Hematopoietic multipotent progenitor cell treated with erythropoietin and hydrocortisone succinate and interleukin-3 and kit ligand, for 6 days (in vitro differentiated cells): ENCODE measurements at regions not wholly inside any gene's neighbourhood (a gene's known extent, or its start where the extent isn't known, plus 50 kb on each side); places are given as distances from the start of the nearest gene placed in this dataset.
"Not testable (repeated sequence)": the region's sequence is repeated elsewhere in the genome, so short reads cannot be mapped to it uniquely, and the experiment has no call there.

ENCODE experiments used
- DNase-seq: peaks from one replicate; pipeline ENCODE4 v3.0.0-alpha.2; 2015

- no peak for DNase-seq
Observed at GRCh38 chr2:57373530-57373929, 673.1 kb upstream of the VRK2 start.

GRCh38 chr2:57376985-57377384 is 669.6 kb upstream of the VRK2 start:
- DNase-seq = peak; percentile 34

- no peak for DNase-seq
Observed at GRCh38 chr2:57386305-57386704, 660.3 kb upstream of the VRK2 start.

GRCh38 chr2:57396355-57397098 is 650.1 kb upstream of the VRK2 start:
- peak; percentile 54 for DNase-seq

GRCh38 chr2:57397550-57398360 is 648.9 kb upstream of the VRK2 start:
- no peak for DNase-seq

GRCh38 chr2:57399057-57399456 is 647.5 kb upstream of the VRK2 start:
- no peak for DNase-seq

GRCh38 chr2:57402096-57402495 is 644.5 kb upstream of the VRK2 start:
- DNase-seq = no peak

GRCh38 chr2:57402755-57403154 is 643.9 kb upstream of the VRK2 start:
- DNase-seq = no peak

- no peak for DNase-seq
Observed at GRCh38 chr2:57407772-57408201, 638.8 kb upstream of the VRK2 start.

- DNase-seq = no peak
Observed at GRCh38 chr2:57408587-57408986, 638.0 kb upstream of the VRK2 start.

- DNase-seq = no peak
Observed at GRCh38 chr2:57417007-57417406, 629.6 kb upstream of the VRK2 start.

- not testable (repeated sequence) for DNase-seq
Observed at GRCh38 chr2:57418859-57419346, 627.7 kb upstream of the VRK2 start.

- DNase-seq = peak; percentile 16
Observed at GRCh38 chr2:57429831-57430230, 616.8 kb upstream of the VRK2 start.

GRCh38 chr2:57432528-57432927 is 614.1 kb upstream of the VRK2 start:
- no peak for DNase-seq

GRCh38 chr2:57434441-57434840 is 612.2 kb upstream of the VRK2 start:
- no peak for DNase-seq

- DNase-seq = no peak
Observed at GRCh38 chr2:57434972-57435371, 611.6 kb upstream of the VRK2 start.

- no peak for DNase-seq
Observed at GRCh38 chr2:57437077-57437476, 609.5 kb upstream of the VRK2 start.

- no peak for DNase-seq
Observed at GRCh38 chr2:57440437-57440836, 606.2 kb upstream of the VRK2 start.

GRCh38 chr2:57443086-57443485 is 603.5 kb upstream of the VRK2 start:
- DNase-seq = no peak

GRCh38 chr2:57443973-57444521 is 602.6 kb upstream of the VRK2 start:
- DNase-seq = no peak

GRCh38 chr2:57444752-57445430 is 601.7 kb upstream of the VRK2 start:
- DNase-seq = no peak

GRCh38 chr2:57448816-57449215 is 597.8 kb upstream of the VRK2 start:
- no peak for DNase-seq

- DNase-seq = no peak
Observed at GRCh38 chr2:57450170-57450569, 596.4 kb upstream of the VRK2 start.
